ENCODE measurements at regions not wholly inside any gene's neighbourhood (a gene's known extent, or its start where the extent isn't known, plus 50 kb on each side); places are given as distances from the start of the nearest gene placed in this dataset.

DNA sequence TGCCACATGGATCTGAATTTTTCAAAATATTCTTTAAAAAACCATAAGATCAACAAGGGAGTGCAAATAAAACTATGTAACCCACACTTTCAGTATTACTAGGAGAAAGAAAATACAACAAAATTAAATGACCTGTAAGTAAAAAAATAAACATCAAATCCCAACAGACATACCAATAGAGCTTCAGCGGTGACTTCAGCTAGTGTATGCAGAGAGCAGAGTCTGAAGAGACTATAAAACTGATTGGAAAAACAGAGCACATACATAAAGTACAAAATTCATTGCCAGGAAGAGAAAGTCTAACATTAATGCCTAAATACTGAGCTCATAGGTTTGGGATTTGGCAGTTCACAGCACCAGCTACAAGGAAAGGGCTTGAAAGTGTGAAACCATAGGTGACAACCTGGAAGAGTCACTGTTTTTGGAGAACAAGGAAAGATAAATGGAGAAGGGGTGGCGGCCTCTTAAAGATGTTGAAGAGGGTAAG, 291.1 kb downstream of the LMO7 start:
- TF ChIP-seq POLR2AphosphoS5 (IDR thresholded peaks at IDR 0.05) (no peak), POLR2A (IDR thresholded peaks at IDR 0.05) (no peak), EP300 (IDR thresholded peaks at IDR 0.05) (no peak)

Data from sigmoid colon (tissue), 4 donors.